Neural progenitor cell (in vitro differentiated cells): ENCODE measurements at regions not wholly inside any gene's neighbourhood (a gene's known extent, or its start where the extent isn't known, plus 50 kb on each side); places are given as distances from the start of the nearest gene placed in this dataset.

Experiments
- DNase-seq: peaks from one replicate; pipeline ENCODE4 v3.0.0-alpha.2; 2016; ENCODE audit warnings: low spot score
- H2AFZ ChIP-seq: fragments of 200-600 bp; sonication (generic); replicated peaks from 2 replicates; pipeline ENCODE4 v1.6.1; 2016; ENCODE audit warnings: antibody characterized with exemption
- H3F3A ChIP-seq: fragments of 200-600 bp; sonication (generic); 2 replicates; pipeline ENCODE4 v1.6.1; 2016; ENCODE audit warnings: antibody characterized with exemption, low read depth
- H3K27ac ChIP-seq: fragments of 200-600 bp; sonication (generic); 2 replicates; pipeline ENCODE4 v1.5.1; 2016; ENCODE audit warnings: mild to moderate bottlenecking
- H3K27me3 ChIP-seq: fragments of 200-600 bp; sonication (generic); 2 replicates; pipeline ENCODE4 v1.6.1; 2016; ENCODE audit warnings: mild to moderate bottlenecking, moderate library complexity
- H3K36me3 ChIP-seq: fragments of 200-600 bp; sonication (generic); 2 replicates; pipeline ENCODE4 v1.5.1; 2016
- H3K4me1 ChIP-seq: fragments of 200-600 bp; sonication (generic); 2 replicates; pipeline ENCODE4 v1.6.1; 2016; ENCODE audit warnings: mixed run types
- H3K4me2 ChIP-seq: fragments of 200-600 bp; sonication (generic); 2 replicates; pipeline ENCODE4 v1.6.1; 2016
- H3K4me3 ChIP-seq: fragments of 200-600 bp; sonication (generic); 2 replicates; pipeline ENCODE4 v1.5.1; 2016
- H3K79me2 ChIP-seq: fragments of 200-600 bp; sonication (generic); 2 replicates; pipeline ENCODE4 v1.6.1; 2016; ENCODE audit warnings: low read depth
- H3K9ac ChIP-seq: fragments of 200-600 bp; sonication (generic); 2 replicates; pipeline ENCODE4 v1.6.1; 2016
- H3K9me3 ChIP-seq: fragments of 200-600 bp; sonication (generic); 2 replicates; pipeline ENCODE4 v1.5.1; 2016; ENCODE audit warnings: low read depth
- H4K20me1 ChIP-seq: fragments of 200-600 bp; sonication (generic); 2 replicates; pipeline ENCODE4 v1.6.1; 2016; ENCODE audit warnings: low read depth
- H3K27ac Mint-ChIP-seq: 3 replicates; pipeline ENCODE4 v1.8.0; 2021; ENCODE audit warnings: mixed read lengths
- H3K27me3 Mint-ChIP-seq: 2 replicates; pipeline ENCODE4 v1.8.0; 2022; ENCODE audit warnings: low read depth, mild to moderate bottlenecking, inconsistent platforms, moderate library complexity, mixed read lengths; ENCODE audit not compliant: insufficient read depth
- H3K36me3 Mint-ChIP-seq: 3 replicates; pipeline ENCODE4 v1.8.0; 2021; ENCODE audit warnings: mixed read lengths
- H3K4me1 Mint-ChIP-seq: 3 replicates; pipeline ENCODE4 v1.8.0; 2021; ENCODE audit warnings: mixed read lengths
- H3K4me3 Mint-ChIP-seq: 3 replicates; pipeline ENCODE4 v1.8.0; 2021; ENCODE audit warnings: mild to moderate bottlenecking, moderate library complexity, mixed read lengths
- H3K9me3 Mint-ChIP-seq: 3 replicates; pipeline ENCODE4 v1.8.0; 2020; ENCODE audit warnings: mixed read lengths
- EZH2 ChIP-seq: fragments of 200-600 bp; sonication (generic); IDR thresholded peaks from 2 replicates; pipeline ENCODE4 v1.6.1; 2017; ENCODE audit warnings: antibody characterized with exemption, mild to moderate bottlenecking, moderate library complexity
- EZH2phosphoT487 ChIP-seq: fragments of 200-600 bp; sonication (generic); IDR thresholded peaks from 2 replicates; pipeline ENCODE4 v1.6.1; 2017; ENCODE audit warnings: antibody characterized with exemption
- TF ChIP-seq, protein P1 (sequence below): fragments of 200-600 bp; sonication (generic); IDR thresholded peaks from 2 replicates; pipeline ENCODE4 v1.5.1; 2017; ENCODE audit warnings: antibody characterized with exemption, mild to moderate bottlenecking

- no peak overlapping the region for H3K27ac ChIP-seq
- H3K4me2 ChIP-seq: no peak overlapping the region
- H3K4me1 ChIP-seq: no peaks in the 10 kb centered on the region
- H3K4me3 ChIP-seq: no peak overlapping the region
- DNase-seq: no peak
- TF ChIP-seq EZH2 (no peak), EZH2phosphoT487 (no peak)
- TF ChIP-seq, protein P1, sequence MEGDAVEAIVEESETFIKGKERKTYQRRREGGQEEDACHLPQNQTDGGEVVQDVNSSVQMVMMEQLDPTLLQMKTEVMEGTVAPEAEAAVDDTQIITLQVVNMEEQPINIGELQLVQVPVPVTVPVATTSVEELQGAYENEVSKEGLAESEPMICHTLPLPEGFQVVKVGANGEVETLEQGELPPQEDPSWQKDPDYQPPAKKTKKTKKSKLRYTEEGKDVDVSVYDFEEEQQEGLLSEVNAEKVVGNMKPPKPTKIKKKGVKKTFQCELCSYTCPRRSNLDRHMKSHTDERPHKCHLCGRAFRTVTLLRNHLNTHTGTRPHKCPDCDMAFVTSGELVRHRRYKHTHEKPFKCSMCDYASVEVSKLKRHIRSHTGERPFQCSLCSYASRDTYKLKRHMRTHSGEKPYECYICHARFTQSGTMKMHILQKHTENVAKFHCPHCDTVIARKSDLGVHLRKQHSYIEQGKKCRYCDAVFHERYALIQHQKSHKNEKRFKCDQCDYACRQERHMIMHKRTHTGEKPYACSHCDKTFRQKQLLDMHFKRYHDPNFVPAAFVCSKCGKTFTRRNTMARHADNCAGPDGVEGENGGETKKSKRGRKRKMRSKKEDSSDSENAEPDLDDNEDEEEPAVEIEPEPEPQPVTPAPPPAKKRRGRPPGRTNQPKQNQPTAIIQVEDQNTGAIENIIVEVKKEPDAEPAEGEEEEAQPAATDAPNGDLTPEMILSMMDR: no peak
- no peaks in the 10 kb centered on the region for H3F3A ChIP-seq
- Mint-ChIP-seq H3K4me3 (no peak overlapping the region), H3K4me1 (no peaks in the 10 kb centered on the region), H3K9me3 (peaks cover 20% of the 10 kb centered on the region), H3K27me3 (peaks cover 2% of the 10 kb centered on the region), H3K27ac (no peak overlapping the region), H3K36me3 (no peaks in the 10 kb centered on the region)
- H3K9me3 ChIP-seq: no peaks in the 10 kb centered on the region
- H3K36me3 ChIP-seq: no peaks in the 10 kb centered on the region
- H4K20me1 ChIP-seq: no peaks in the 10 kb centered on the region
- H3K27me3 ChIP-seq: no peaks in the 10 kb centered on the region
- H3K9ac ChIP-seq: no peak overlapping the region
- H2AFZ ChIP-seq: no peak overlapping the region
- H3K79me2 ChIP-seq: no peaks in the 10 kb centered on the region
Measured at GRCh38 chr2:184530959-184531358, 67.4 kb upstream of the ZNF804A start.

DNA sequence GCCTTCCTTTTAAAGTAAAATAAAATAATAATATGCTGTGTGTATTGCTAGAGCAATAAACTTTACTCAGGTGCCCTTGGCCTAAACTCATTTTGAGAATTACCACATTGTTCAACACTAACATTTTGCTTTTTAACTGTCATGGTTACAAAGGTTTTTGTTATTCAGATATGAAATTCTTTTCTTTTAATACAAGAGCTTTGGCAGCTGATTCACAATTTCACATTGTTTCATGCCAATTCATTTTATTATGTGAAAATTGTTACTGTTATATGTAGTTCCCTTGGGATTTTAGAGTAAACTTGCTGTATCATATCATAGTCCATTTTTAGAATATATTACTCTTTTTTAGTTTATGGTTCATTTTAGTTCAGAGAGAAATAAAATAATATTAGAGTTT is 65.8 kb upstream of the ZNF804A start:
- peaks cover 2% of the 10 kb centered on the region for H3K27me3 Mint-ChIP-seq
- no peak overlapping the region for H3K27ac Mint-ChIP-seq
- peaks cover 16% of the 10 kb centered on the region for H3K9me3 Mint-ChIP-seq
- H3K9me3 ChIP-seq: no peaks in the 10 kb centered on the region
- H3K27me3 ChIP-seq: no peaks in the 10 kb centered on the region
- no peaks in the 10 kb centered on the region for H3K79me2 ChIP-seq
- H3F3A ChIP-seq: no peaks in the 10 kb centered on the region
- H3K36me3 Mint-ChIP-seq: no peaks in the 10 kb centered on the region
- H3K4me2 ChIP-seq: no peak overlapping the region
- no peaks in the 10 kb centered on the region for H3K36me3 ChIP-seq
- H3K4me1 ChIP-seq: no peaks in the 10 kb centered on the region
- H3K9ac ChIP-seq: no peak overlapping the region
- H4K20me1 ChIP-seq: no peaks in the 10 kb centered on the region
- H2AFZ ChIP-seq: no peak overlapping the region
- TF ChIP-seq EZH2phosphoT487 (no peak), EZH2 (no peak)
- TF ChIP-seq, protein P1: no peak
- H3K27ac ChIP-seq: no peak overlapping the region
- H3K4me3 ChIP-seq: no peak overlapping the region
- DNase-seq: no peak
- H3K4me3 Mint-ChIP-seq: no peak overlapping the region
- H3K4me1 Mint-ChIP-seq: no peaks in the 10 kb centered on the region

DNA sequence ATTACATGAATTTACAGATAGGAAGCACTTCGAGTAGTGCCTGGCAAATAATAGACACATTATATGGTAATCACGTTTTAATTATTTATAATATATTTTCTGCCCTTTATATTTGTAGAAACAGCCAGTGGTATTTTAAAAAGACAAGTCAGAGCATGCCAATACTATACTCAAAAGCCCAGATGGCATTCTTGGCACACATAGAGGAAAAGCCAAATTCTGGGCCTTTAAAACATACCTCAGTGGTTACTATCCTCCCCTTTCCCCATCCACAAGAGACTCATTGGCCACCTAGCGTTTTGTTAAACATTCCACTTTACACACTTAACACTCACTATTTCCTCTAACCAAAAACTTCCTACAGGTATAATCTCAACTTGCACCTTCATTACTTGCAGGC is 63.3 kb upstream of the ZNF804A start:
- Histone ChIP-seq H3K9me3 (no peaks in the 10 kb centered on the region), H3K27me3 (no peaks in the 10 kb centered on the region), H3K79me2 (no peaks in the 10 kb centered on the region), H4K20me1 (no peaks in the 10 kb centered on the region), H3K4me2 (no peak overlapping the region), H3K4me1 (no peaks in the 10 kb centered on the region), H3F3A (no peaks in the 10 kb centered on the region), H3K4me3 (no peak overlapping the region), H3K9ac (no peak overlapping the region), H2AFZ (no peak overlapping the region), H3K36me3 (no peaks in the 10 kb centered on the region), H3K27ac (no peak overlapping the region)
- Mint-ChIP-seq H3K4me3 (no peak overlapping the region), H3K9me3 (peaks cover 3% of the 10 kb centered on the region), H3K36me3 (no peaks in the 10 kb centered on the region), H3K27me3 (peaks cover 2% of the 10 kb centered on the region), H3K27ac (no peak overlapping the region), H3K4me1 (no peaks in the 10 kb centered on the region)
- DNase-seq: no peak
- TF ChIP-seq EZH2phosphoT487: no peak
- no peak for TF ChIP-seq EZH2
- TF ChIP-seq, protein P1: no peak
